ENCODE measurements at regions not wholly inside any gene's neighbourhood (a gene's known extent, or its start where the extent isn't known, plus 50 kb on each side); places are given as distances from the start of the nearest gene placed in this dataset.

- no peak for DNase-seq
These were observed 178.2 kb upstream of the NR3C1 start for GRCh38 chr5:143581649-143582048.

GRCh38 chr5:143581147-143581546 lies 177.7 kb upstream of the NR3C1 start:
- DNase-seq: no peak

- no peak for DNase-seq
These were observed 173.4 kb upstream of the NR3C1 start for GRCh38 chr5:143576711-143577484.

GRCh38 chr5:143575286-143575685 lies 171.8 kb upstream of the NR3C1 start:
- no peak for DNase-seq

GRCh38 chr5:143574236-143574635 lies 170.8 kb upstream of the NR3C1 start:
- DNase-seq: no peak

GRCh38 chr5:143573568-143574170 lies 170.2 kb upstream of the NR3C1 start:
- DNase-seq: no peak

GRCh38 chr5:143572671-143573070 lies 169.2 kb upstream of the NR3C1 start:
- DNase-seq: no peak

- DNase-seq: no peak
These were observed 168.4 kb upstream of the NR3C1 start for GRCh38 chr5:143571642-143572624.

GRCh38 chr5:143570989-143571388 lies 167.5 kb upstream of the NR3C1 start:
- no peak for DNase-seq

- DNase-seq: no peak
These were observed 166.5 kb upstream of the NR3C1 start for GRCh38 chr5:143569722-143570567.

- no peak for DNase-seq
These were observed 165.8 kb upstream of the NR3C1 start for GRCh38 chr5:143569213-143569701.

- DNase-seq: no peak
These were observed 164.4 kb upstream of the NR3C1 start for GRCh38 chr5:143567583-143568504.

GRCh38 chr5:143566139-143566538 lies 162.7 kb upstream of the NR3C1 start:
- no peak for DNase-seq

GRCh38 chr5:143564417-143564816 lies 160.9 kb upstream of the NR3C1 start:
- no peak for DNase-seq

GRCh38 chr5:143562935-143563334 lies 159.4 kb upstream of the NR3C1 start:
- no peak for DNase-seq

GRCh38 chr5:143561219-143561618 lies 157.7 kb upstream of the NR3C1 start:
- DNase-seq: no peak

- no peak for DNase-seq
These were observed 156.9 kb upstream of the NR3C1 start for GRCh38 chr5:143560378-143560777.

GRCh38 chr5:143559586-143560109 lies 156.2 kb upstream of the NR3C1 start:
- DNase-seq: no peak

- DNase-seq: no peak
These were observed 154.6 kb upstream of the NR3C1 start for GRCh38 chr5:143558048-143558447.

- DNase-seq: no peak
These were observed 153.8 kb upstream of the NR3C1 start for GRCh38 chr5:143557061-143557818.
